Uterus (tissue), 3 donors: ENCODE measurements at regions not wholly inside any gene's neighbourhood (a gene's known extent, or its start where the extent isn't known, plus 50 kb on each side); places are given as distances from the start of the nearest gene placed in this dataset.

Experiments
- DNase-seq, 2 donors: peaks; one replicate each; pipeline ENCODE4 v3.0.0-alpha.2; 2019 to 2020
- H3K27ac ChIP-seq, 2 donors: fragments of 200-600 bp; sonication (generic); 1 replicate in 1 of 2; 2 replicates in 1 of 2; pipeline ENCODE4 v1.5.1; 2016 to 2018
- H3K27me3 ChIP-seq, 2 donors: fragments of 200-600 bp; sonication (generic); one replicate each; pipeline ENCODE4 v1.5.1; 2018 to 2019; ENCODE audit warnings: control low read depth in 1 of 2
- H3K36me3 ChIP-seq, 2 donors: fragments of 200-600 bp; sonication (generic); one replicate each; pipeline ENCODE4 v1.5.1; 2019; ENCODE audit warnings: control low read depth in 1 of 2
- H3K4me1 ChIP-seq, 2 donors: fragments of 200-600 bp; sonication (generic); one replicate each; pipeline ENCODE4 v1.5.1; 2018 to 2019; ENCODE audit warnings: control low read depth in 1 of 2
- H3K4me3 ChIP-seq, 2 donors: fragments of 200-600 bp; sonication (generic); 1 replicate in 1 of 2; 2 replicates in 1 of 2; pipeline ENCODE4 v1.5.1; 2018 to 2019; ENCODE audit warnings: mild to moderate bottlenecking in 1 of 2
- H3K9me3 ChIP-seq, 2 donors: fragments of 200-600 bp; sonication (generic); one replicate each; pipeline ENCODE4 v1.5.1; 2019; ENCODE audit warnings: control low read depth in 1 of 2
- POLR2A ChIP-seq, 2 donors: fragments of 450-650 bp; IDR thresholded peaks; one replicate each; pipeline ENCODE4 v1.6.1; 2016; ENCODE audit warnings: antibody characterized with exemption in 2 of 2, mild to moderate bottlenecking in 1 of 2, moderate library complexity in 1 of 2
- intact Hi-C: fragments of 100-400 bp; cut with DNase I; formaldehyde crosslinking; loops from one replicate; pipeline ENCODE4 v1.15.1; 2023; ENCODE audit warnings: low total_unique reads
- TF ChIP-seq, protein P1 (sequence below), 4 experiments: fragments of 200-600 bp in 2 of 4; fragments of 450-650 bp in 2 of 4; sonication (generic) in 2 of 4; IDR thresholded peaks; one replicate each; pipeline ENCODE4 v1.5.1; 2016 to 2019; ENCODE audit warnings: antibody characterized with exemption in 4 of 4, mild to moderate bottlenecking in 2 of 4, moderate library complexity in 1 of 4
- donor health status: DM: yes; HTN: yes; CAD: no.

DNA sequence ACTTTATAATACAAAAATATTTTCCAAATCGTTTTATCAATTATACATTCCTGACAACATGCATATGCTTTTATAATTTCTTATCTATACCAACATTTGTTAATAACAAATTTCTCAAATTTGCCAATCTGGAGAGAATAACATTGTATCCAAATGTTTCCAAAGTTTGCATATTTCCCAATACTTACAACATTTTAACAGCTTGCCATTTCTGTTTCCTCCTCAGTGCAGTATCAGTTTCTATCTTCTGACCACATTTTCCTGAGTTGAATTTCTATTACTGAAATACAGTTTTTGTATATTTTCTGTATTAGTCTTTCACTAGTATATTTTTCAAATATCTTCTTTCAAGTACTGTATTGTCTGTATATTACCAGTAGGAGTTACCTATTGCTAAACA is 1594.3 kb downstream of the PLA2G4A start:
- Histone ChIP-seq H3K4me1 (no peaks in the 10 kb centered on the region), H3K9me3 (no peaks in the 10 kb centered on the region), H3K36me3 (no peaks in the 10 kb centered on the region), H3K27me3 (no peaks in the 10 kb centered on the region), H3K27ac (no peak overlapping the region), H3K4me3 (no peak overlapping the region)
- TF ChIP-seq, protein P1, sequence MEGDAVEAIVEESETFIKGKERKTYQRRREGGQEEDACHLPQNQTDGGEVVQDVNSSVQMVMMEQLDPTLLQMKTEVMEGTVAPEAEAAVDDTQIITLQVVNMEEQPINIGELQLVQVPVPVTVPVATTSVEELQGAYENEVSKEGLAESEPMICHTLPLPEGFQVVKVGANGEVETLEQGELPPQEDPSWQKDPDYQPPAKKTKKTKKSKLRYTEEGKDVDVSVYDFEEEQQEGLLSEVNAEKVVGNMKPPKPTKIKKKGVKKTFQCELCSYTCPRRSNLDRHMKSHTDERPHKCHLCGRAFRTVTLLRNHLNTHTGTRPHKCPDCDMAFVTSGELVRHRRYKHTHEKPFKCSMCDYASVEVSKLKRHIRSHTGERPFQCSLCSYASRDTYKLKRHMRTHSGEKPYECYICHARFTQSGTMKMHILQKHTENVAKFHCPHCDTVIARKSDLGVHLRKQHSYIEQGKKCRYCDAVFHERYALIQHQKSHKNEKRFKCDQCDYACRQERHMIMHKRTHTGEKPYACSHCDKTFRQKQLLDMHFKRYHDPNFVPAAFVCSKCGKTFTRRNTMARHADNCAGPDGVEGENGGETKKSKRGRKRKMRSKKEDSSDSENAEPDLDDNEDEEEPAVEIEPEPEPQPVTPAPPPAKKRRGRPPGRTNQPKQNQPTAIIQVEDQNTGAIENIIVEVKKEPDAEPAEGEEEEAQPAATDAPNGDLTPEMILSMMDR (IDR thresholded peaks at IDR 0.05) = no peak
- no peak for TF ChIP-seq POLR2A (IDR thresholded peaks at IDR 0.05)
- DNase-seq = no peak
- intact Hi-C loops = no loop called here

DNA sequence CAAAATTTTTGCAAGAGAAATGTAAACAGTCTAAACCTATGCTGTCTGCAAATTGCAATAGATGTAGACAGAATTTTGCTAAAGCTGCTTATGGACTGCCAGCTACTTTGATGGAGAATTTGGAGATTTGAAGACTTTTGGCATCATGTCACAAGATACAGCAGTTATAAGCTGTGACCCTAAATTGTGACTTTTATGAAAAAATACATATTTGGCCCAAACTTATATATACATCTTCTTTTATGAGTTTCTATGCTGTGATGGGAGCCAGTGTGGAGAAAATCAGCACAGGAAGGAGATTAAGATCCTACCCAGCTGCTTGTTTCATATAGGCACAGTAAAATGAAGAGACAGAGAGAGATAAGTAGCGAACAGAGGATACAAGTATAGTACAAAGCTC is 1595.4 kb downstream of the PLA2G4A start:
- H3K4me1 ChIP-seq = no peaks in the 10 kb centered on the region
- no peak for DNase-seq
- no peaks in the 10 kb centered on the region for H3K9me3 ChIP-seq
- intact Hi-C loops = no loop called here
- H3K27me3 ChIP-seq = no peaks in the 10 kb centered on the region
- TF ChIP-seq, protein P1 (IDR thresholded peaks at IDR 0.05) = no peak
- TF ChIP-seq POLR2A (IDR thresholded peaks at IDR 0.05) = no peak
- no peaks in the 10 kb centered on the region for H3K36me3 ChIP-seq
- no peak overlapping the region for H3K4me3 ChIP-seq
- H3K27ac ChIP-seq = no peak overlapping the region

DNA sequence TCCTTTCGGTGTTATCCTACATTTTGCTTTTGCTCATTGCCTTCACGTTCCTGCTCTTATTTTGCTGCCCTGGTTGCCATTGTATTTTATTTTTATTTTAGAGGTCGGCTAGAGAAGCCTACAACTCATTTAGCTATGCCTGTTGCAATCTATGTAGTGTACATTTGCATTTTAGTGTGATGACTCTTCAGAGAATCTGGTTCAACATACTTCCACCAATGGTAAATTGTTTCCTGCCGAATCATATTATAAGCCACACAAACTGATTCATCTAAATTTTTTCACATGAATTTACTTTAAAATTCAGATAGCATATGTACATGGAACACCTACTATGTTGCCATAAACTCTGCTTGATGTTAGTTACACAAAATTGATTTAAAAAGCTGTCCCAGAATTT is 1596.9 kb downstream of the PLA2G4A start:
- Histone ChIP-seq H3K27me3 (no peaks in the 10 kb centered on the region), H3K27ac (no peak overlapping the region), H3K4me3 (no peak overlapping the region), H3K36me3 (no peaks in the 10 kb centered on the region), H3K9me3 (no peaks in the 10 kb centered on the region), H3K4me1 (no peaks in the 10 kb centered on the region)
- TF ChIP-seq, protein P1 (IDR thresholded peaks at IDR 0.05) = no peak
- TF ChIP-seq POLR2A (IDR thresholded peaks at IDR 0.05) = no peak
- DNase-seq = no peak
- intact Hi-C loops = no loop called here

DNA sequence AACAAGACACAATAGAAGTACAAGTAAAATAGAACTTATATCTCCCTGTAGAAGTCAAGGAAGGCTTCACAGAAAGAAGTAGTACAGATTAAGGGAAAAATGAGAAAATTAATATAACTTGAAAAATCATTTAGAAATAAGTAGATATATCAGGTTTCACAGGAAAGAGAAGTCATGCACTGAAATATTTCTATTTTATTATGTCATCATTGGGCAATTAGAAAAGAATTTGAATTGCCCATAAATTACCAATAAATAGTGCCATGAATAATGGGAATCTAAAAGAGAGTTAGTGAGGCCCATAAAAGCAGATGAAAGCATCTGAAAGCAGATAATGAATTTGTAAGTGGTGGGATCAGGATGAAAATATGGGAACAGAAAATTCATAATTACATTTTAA is 1597.8 kb downstream of the PLA2G4A start:
- Histone ChIP-seq H3K4me1 (no peaks in the 10 kb centered on the region), H3K36me3 (no peaks in the 10 kb centered on the region), H3K27ac (no peak overlapping the region), H3K9me3 (no peaks in the 10 kb centered on the region), H3K27me3 (no peaks in the 10 kb centered on the region), H3K4me3 (no peak overlapping the region)
- intact Hi-C loops = no loop called here
- no peak for DNase-seq
- TF ChIP-seq POLR2A (IDR thresholded peaks at IDR 0.05) = no peak
- TF ChIP-seq, protein P1 (IDR thresholded peaks at IDR 0.05) = no peak

DNA sequence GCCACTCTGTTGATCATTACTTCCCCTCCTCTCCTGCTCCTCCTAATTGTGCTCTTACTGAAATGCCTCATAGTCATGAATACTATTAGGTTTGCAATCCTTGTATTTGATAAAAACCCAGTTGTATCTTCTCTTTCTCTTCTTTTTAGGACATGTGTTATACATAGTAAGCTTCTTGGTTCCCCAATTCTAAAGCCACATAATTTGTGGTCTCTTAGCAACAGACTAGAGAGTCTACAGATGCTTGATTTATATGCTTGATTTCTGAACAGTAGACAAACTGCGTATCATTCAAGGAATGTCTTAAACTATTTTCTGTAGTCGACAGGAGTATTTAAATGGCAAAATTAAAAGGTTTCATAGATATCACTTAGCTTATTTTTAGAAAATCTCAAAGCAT is 1598.9 kb downstream of the PLA2G4A start:
- H3K4me1 ChIP-seq = no peaks in the 10 kb centered on the region
- H3K4me3 ChIP-seq = no peak overlapping the region
- no peaks in the 10 kb centered on the region for H3K27me3 ChIP-seq
- TF ChIP-seq, protein P1 (IDR thresholded peaks at IDR 0.05) = no peak
- no peak for TF ChIP-seq POLR2A (IDR thresholded peaks at IDR 0.05)
- intact Hi-C loops = no loop called here
- H3K9me3 ChIP-seq = no peaks in the 10 kb centered on the region
- DNase-seq = no peak
- no peak overlapping the region for H3K27ac ChIP-seq
- H3K36me3 ChIP-seq = no peaks in the 10 kb centered on the region
